Smooth muscle cell (in vitro differentiated cells): ENCODE measurements at regions not wholly inside any gene's neighbourhood (a gene's known extent, or its start where the extent isn't known, plus 50 kb on each side); places are given as distances from the start of the nearest gene placed in this dataset.

Experiments
- DNase-seq: peaks from one replicate; lab custom pipeline; 2025; ENCODE audit not compliant: unreplicated experiment; lab: John Stamatoyannopoulos, UW
- H2AFZ ChIP-seq: fragments of 200-600 bp; sonication (generic); 2 replicates; pipeline ENCODE4 v1.6.0; 2016; ENCODE audit warnings: antibody characterized with exemption, low read depth, mild to moderate bottlenecking
- H3F3A ChIP-seq: fragments of 200-600 bp; sonication (generic); 2 replicates; pipeline ENCODE4 v1.6.0; 2017; ENCODE audit warnings: antibody characterized with exemption, low read depth
- H3K27ac ChIP-seq: fragments of 200-600 bp; sonication (generic); 2 replicates; pipeline ENCODE4 v1.5.1; 2016; ENCODE audit warnings: low read depth, mild to moderate bottlenecking
- H3K27me3 ChIP-seq: fragments of 200-600 bp; sonication (generic); 2 replicates; pipeline ENCODE4 v1.6.1; 2016; ENCODE audit warnings: low read depth, mild to moderate bottlenecking
- H3K36me3 ChIP-seq: fragments of 200-600 bp; sonication (generic); 2 replicates; pipeline ENCODE4 v1.5.1; 2016; ENCODE audit warnings: low read depth
- H3K4me1 ChIP-seq: fragments of 200-600 bp; sonication (generic); 2 replicates; pipeline ENCODE4 v1.5.1; 2016; ENCODE audit warnings: low read depth
- H3K4me2 ChIP-seq: fragments of 200-600 bp; sonication (generic); 2 replicates; pipeline ENCODE4 v1.6.0; 2016; ENCODE audit warnings: mild to moderate bottlenecking
- H3K4me3 ChIP-seq: fragments of 200-600 bp; sonication (generic); 2 replicates; pipeline ENCODE4 v1.5.1; 2016; ENCODE audit warnings: mild to moderate bottlenecking
- H3K79me2 ChIP-seq: fragments of 200-600 bp; sonication (generic); 2 replicates; pipeline ENCODE4 v1.6.0; 2016; ENCODE audit warnings: low read depth, mild to moderate bottlenecking
- H3K9ac ChIP-seq: fragments of 200-600 bp; sonication (generic); 2 replicates; pipeline ENCODE4 v1.6.0; 2016; ENCODE audit warnings: low read depth
- H3K9me3 ChIP-seq: fragments of 200-600 bp; sonication (generic); replicated peaks from 2 replicates; pipeline ENCODE4 v1.5.1; 2016; ENCODE audit warnings: low read depth
- H4K20me1 ChIP-seq: fragments of 200-600 bp; sonication (generic); 2 replicates; pipeline ENCODE4 v1.6.0; 2016; ENCODE audit warnings: low read depth
- WGBS: methylation state at CpG from one replicate; pipeline ENCODE4 v1.1.7; 2016; ENCODE audit warnings: low lambda C conversion rate; 5-methylcytosine and 5-hydroxymethylcytosine counted together
- TF ChIP-seq, protein P1 (sequence below): fragments of 200-600 bp; sonication (generic); IDR thresholded peaks from 2 replicates; pipeline ENCODE4 v1.5.1; 2017; ENCODE audit warnings: borderline replicate concordance, mild to moderate bottlenecking, antibody characterized with exemption; ENCODE audit not compliant: insufficient read depth, poor library complexity, severe bottlenecking

DNA sequence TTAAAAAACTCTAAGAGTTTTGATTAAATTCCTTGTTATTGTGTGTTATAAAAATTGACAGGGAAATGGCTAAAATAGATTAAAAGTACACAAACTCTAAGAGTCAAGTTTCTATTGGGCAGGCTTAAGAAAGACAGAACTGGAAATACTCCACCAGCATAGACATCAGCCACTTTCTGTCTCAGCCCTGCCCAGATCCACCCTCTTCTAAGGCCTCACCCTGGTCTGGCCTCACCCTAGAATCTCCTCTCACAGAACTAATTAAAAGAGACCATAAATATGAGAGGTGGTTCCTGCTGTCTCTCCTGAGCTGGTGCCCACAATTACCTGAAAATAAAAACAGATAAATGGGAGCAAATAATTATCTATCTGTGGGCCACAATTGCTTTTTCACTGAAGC is 1951.0 kb downstream of the TP53TG3F start:
- H3K9ac ChIP-seq: no peak overlapping the region
- H3K36me3 ChIP-seq: no peaks in the 10 kb centered on the region
- TF ChIP-seq, protein P1, sequence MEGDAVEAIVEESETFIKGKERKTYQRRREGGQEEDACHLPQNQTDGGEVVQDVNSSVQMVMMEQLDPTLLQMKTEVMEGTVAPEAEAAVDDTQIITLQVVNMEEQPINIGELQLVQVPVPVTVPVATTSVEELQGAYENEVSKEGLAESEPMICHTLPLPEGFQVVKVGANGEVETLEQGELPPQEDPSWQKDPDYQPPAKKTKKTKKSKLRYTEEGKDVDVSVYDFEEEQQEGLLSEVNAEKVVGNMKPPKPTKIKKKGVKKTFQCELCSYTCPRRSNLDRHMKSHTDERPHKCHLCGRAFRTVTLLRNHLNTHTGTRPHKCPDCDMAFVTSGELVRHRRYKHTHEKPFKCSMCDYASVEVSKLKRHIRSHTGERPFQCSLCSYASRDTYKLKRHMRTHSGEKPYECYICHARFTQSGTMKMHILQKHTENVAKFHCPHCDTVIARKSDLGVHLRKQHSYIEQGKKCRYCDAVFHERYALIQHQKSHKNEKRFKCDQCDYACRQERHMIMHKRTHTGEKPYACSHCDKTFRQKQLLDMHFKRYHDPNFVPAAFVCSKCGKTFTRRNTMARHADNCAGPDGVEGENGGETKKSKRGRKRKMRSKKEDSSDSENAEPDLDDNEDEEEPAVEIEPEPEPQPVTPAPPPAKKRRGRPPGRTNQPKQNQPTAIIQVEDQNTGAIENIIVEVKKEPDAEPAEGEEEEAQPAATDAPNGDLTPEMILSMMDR: no peak
- no peak overlapping the region for H3K27ac ChIP-seq
- H2AFZ ChIP-seq: no peak overlapping the region
- no peak overlapping the region for H3K4me2 ChIP-seq
- H3K27me3 ChIP-seq: no peaks in the 10 kb centered on the region
- H3K4me3 ChIP-seq: no peak overlapping the region
- no peaks in the 10 kb centered on the region for H4K20me1 ChIP-seq
- no peaks in the 10 kb centered on the region for H3F3A ChIP-seq
- no peaks in the 10 kb centered on the region for H3K9me3 ChIP-seq
- DNase-seq: no peak
- no peaks in the 10 kb centered on the region for H3K79me2 ChIP-seq
- no peaks in the 10 kb centered on the region for H3K4me1 ChIP-seq

DNA sequence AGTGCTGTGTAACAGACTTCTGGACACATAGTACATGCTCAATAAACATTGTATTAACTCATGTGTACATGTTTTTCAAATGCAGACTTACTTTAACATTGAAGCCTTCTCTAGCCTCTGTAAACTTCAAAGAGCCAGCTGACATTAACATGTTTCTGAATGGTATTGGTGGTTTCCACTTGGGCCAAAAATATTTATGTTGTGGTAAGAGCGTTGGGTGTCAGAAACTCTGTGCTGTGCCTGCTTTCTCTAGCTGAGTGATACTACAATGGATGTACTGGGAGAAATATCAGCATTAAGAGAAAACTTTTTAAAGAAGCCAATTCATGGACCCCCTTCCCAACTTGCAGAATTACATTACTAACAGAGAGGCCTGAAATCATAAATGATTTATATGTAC is 1951.7 kb downstream of the TP53TG3F start:
- Histone ChIP-seq H4K20me1 (no peaks in the 10 kb centered on the region), H3K9me3 (no peaks in the 10 kb centered on the region), H3K4me3 (no peak overlapping the region), H3F3A (no peaks in the 10 kb centered on the region), H3K36me3 (no peaks in the 10 kb centered on the region), H3K27me3 (no peaks in the 10 kb centered on the region), H2AFZ (no peak overlapping the region), H3K27ac (no peak overlapping the region), H3K79me2 (no peaks in the 10 kb centered on the region), H3K9ac (no peak overlapping the region), H3K4me1 (no peaks in the 10 kb centered on the region), H3K4me2 (no peak overlapping the region)
- TF ChIP-seq, protein P1: no peak
- no peak for DNase-seq
- WGBS: 54% methylated on average over 1 of the region's 1 CpG

DNA sequence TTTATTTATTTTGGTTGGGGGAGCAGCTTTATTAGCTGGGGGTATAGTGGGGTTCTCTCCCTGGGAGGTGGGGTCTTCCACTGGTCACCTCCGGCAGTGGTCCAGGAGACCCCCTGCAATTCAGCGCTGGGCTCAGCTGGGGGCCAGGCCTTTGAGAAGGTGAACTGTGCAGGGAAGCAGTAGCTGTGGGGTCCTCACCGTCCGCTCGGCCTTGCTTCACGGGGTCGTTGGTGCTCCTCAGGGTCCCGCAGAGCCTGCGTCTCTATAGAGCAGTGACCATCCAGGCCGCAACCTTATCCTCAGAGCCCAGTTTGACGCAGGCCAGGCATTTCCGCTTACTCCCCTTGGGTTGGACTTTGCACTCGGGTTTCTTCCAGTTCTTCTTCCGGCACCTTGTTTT is 1954.7 kb downstream of the TP53TG3F start:
- H3K27me3 ChIP-seq: no peaks in the 10 kb centered on the region
- H3F3A ChIP-seq: no peaks in the 10 kb centered on the region
- no peak overlapping the region for H2AFZ ChIP-seq
- no peak overlapping the region for H3K27ac ChIP-seq
- TF ChIP-seq, protein P1: no peak
- no peaks in the 10 kb centered on the region for H3K36me3 ChIP-seq
- H3K4me1 ChIP-seq: no peaks in the 10 kb centered on the region
- no peaks in the 10 kb centered on the region for H3K79me2 ChIP-seq
- H4K20me1 ChIP-seq: no peaks in the 10 kb centered on the region
- no peak for DNase-seq
- H3K4me2 ChIP-seq: no peak overlapping the region
- 91% methylated on average over 14 of the region's 14 CpGs for WGBS
- H3K9ac ChIP-seq: no peak overlapping the region
- H3K9me3 ChIP-seq: no peaks in the 10 kb centered on the region
- no peak overlapping the region for H3K4me3 ChIP-seq

DNA sequence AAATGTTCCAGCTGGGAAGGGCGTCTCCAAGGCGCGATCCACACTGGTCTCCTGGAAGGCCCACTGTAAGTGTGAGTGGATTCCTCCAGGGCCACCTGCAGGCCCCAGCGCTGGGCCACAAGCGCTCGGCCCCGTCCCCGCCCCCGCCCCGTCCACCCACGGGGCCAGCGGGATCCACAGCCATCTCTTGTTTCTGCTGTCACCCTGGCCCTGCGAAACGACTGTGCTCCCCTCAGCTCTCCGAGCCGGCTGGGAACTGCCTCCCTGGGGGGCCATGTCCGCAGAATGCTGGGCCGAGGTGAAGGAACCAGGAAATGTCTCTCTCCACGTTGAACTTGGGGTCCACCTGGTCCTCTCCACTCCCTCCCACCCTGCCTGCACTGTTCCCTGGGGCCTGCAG is 1955.2 kb downstream of the TP53TG3F start:
- TF ChIP-seq, protein P1: no peak
- Histone ChIP-seq H3K27me3 (no peaks in the 10 kb centered on the region), H4K20me1 (no peaks in the 10 kb centered on the region), H3K4me3 (no peak overlapping the region), H3K9ac (no peak overlapping the region), H3K4me2 (no peak overlapping the region), H3K4me1 (no peaks in the 10 kb centered on the region), H3K36me3 (no peaks in the 10 kb centered on the region), H2AFZ (no peak overlapping the region), H3K9me3 (no peaks in the 10 kb centered on the region), H3F3A (no peaks in the 10 kb centered on the region), H3K27ac (no peak overlapping the region), H3K79me2 (no peaks in the 10 kb centered on the region)
- no peak for DNase-seq
- WGBS: 83% methylated on average over 17 of the region's 19 CpGs
